T-helper 1 cell treated with Interleukin-12 subunit alpha and Interleukin-12 subunit beta and Interleukin-4 antibody, amounts not matched to agents 30 μg/mL and 1 μg/mL, for 36 hours (primary cell): ENCODE measurements at regions not wholly inside any gene's neighbourhood (a gene's known extent, or its start where the extent isn't known, plus 50 kb on each side); places are given as distances from the start of the nearest gene placed in this dataset.
A peak's percentile ranks its signal among the peaks of the same experiment; 100 is the strongest.

Experiments
- H3K27ac Mint-ChIP-seq: one replicate; pipeline ENCODE4 v1.8.0; 2021; ENCODE audit warnings: mild to moderate bottlenecking, mixed read lengths
- H3K27me3 Mint-ChIP-seq: one replicate; pipeline ENCODE4 v1.8.0; 2021; ENCODE audit warnings: low read depth, mixed read lengths
- H3K36me3 Mint-ChIP-seq: one replicate; pipeline ENCODE4 v1.8.0; 2021; ENCODE audit warnings: low read depth, mixed read lengths
- H3K4me1 Mint-ChIP-seq: one replicate; pipeline ENCODE4 v1.8.0; 2021; ENCODE audit warnings: low read depth, mixed read lengths
- H3K4me3 Mint-ChIP-seq: one replicate; pipeline ENCODE4 v1.8.0; 2021; ENCODE audit warnings: mild to moderate bottlenecking, moderate library complexity, mixed read lengths
- H3K9me3 Mint-ChIP-seq: one replicate; pipeline ENCODE4 v1.8.0; 2021; ENCODE audit warnings: mixed read lengths

DNA sequence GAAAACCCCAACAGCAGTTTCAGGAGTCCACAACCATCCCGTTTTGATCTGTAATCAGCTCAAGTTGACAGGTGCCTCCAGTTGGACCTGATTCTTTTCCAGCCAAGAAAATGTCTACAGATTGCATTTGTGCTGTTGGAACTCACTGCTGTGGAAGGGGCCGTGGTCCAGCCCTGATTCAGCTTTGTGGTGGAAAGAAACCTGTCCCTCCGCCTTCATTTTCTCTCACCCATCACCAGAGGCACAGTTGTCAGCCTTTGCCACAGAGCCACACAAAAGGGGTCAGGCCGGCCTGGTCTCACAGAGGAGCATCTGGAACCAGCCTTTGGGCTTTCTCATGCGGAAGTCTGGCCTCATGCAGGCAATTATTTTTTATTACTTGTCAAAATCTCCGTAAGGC is 483.6 kb downstream of the GADD45G start:
- peaks cover 48% of the 10 kb centered on the region for H3K27me3 Mint-ChIP-seq
- peaks cover 1% of the 10 kb centered on the region for H3K36me3 Mint-ChIP-seq
- H3K27ac Mint-ChIP-seq = no peak overlapping the region
- H3K4me3 Mint-ChIP-seq = no peak overlapping the region
- no peaks in the 10 kb centered on the region for H3K9me3 Mint-ChIP-seq
- H3K4me1 Mint-ChIP-seq = peaks cover 13% of the 10 kb centered on the region

- H3K4me3 Mint-ChIP-seq = no peak overlapping the region
- H3K27me3 Mint-ChIP-seq = peaks cover 47% of the 10 kb centered on the region
- peaks cover 1% of the 10 kb centered on the region for H3K36me3 Mint-ChIP-seq
Observed at GRCh38 chr9:90088856-90089255, 484.0 kb downstream of the GADD45G start.

DNA sequence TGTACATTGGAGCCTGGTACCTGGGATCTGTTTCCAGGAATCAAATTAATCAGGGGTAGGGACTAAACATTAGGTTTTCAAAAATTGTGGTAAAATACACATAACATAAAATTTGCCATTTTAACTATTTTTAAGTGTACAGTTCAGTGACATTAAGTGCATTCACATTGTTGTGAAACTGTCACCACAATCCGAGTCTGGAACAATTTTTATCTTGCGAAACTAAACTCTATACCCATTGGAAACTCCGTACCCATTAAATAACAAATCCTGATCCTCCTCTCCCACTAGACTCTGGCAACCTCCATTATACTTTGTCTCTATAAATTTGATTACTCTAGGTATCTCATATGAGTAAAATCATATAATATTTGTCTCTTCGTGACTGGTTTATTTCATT is 486.2 kb downstream of the GADD45G start:
- Mint-ChIP-seq H3K4me1 (peaks cover 17% of the 10 kb centered on the region), H3K4me3 (no peak overlapping the region), H3K9me3 (no peaks in the 10 kb centered on the region), H3K36me3 (peaks cover 1% of the 10 kb centered on the region), H3K27ac (no peak overlapping the region), H3K27me3 (peaks cover 43% of the 10 kb centered on the region)

More at GRCh38 chr9:90088856-90089255, 484.0 kb downstream of the GADD45G start:
- Mint-ChIP-seq H3K9me3 (no peaks in the 10 kb centered on the region), H3K27ac (no peak overlapping the region), H3K4me1 (peaks cover 15% of the 10 kb centered on the region)

- Mint-ChIP-seq H3K9me3 (no peaks in the 10 kb centered on the region), H3K36me3 (peaks cover 1% of the 10 kb centered on the region), H3K27ac (no peak overlapping the region), H3K4me1 (peaks cover 17% of the 10 kb centered on the region), H3K4me3 (peak overlapping the region; percentile 19), H3K27me3 (peaks cover 32% of the 10 kb centered on the region)
Observed at GRCh38 chr9:90092508-90092907, 487.7 kb downstream of the GADD45G start.

DNA sequence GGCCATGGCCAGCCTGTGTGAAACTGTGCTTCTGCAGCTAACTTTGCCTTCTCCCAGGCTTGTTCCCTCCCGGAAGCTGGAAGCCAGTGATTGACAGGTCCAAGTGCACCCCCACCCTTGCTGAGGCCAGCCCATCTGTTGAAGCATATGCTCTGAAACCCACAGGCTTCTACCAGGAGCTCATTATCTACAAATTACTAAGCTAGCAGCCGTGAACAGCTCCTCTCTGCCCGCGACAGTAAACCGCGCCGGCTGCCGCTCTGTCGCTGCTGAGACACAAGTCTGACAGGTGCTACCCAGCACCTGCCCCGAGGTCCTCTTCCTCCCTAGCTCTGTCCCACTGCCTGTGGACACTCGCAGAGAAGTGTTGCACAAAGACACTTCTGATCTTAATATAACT is 490.9 kb downstream of the GADD45G start:
- H3K27me3 Mint-ChIP-seq = peaks cover 13% of the 10 kb centered on the region
- no peaks in the 10 kb centered on the region for H3K9me3 Mint-ChIP-seq
- H3K27ac Mint-ChIP-seq = no peak overlapping the region
- H3K4me1 Mint-ChIP-seq = peaks cover 17% of the 10 kb centered on the region
- no peaks in the 10 kb centered on the region for H3K36me3 Mint-ChIP-seq
- H3K4me3 Mint-ChIP-seq = no peak overlapping the region

DNA sequence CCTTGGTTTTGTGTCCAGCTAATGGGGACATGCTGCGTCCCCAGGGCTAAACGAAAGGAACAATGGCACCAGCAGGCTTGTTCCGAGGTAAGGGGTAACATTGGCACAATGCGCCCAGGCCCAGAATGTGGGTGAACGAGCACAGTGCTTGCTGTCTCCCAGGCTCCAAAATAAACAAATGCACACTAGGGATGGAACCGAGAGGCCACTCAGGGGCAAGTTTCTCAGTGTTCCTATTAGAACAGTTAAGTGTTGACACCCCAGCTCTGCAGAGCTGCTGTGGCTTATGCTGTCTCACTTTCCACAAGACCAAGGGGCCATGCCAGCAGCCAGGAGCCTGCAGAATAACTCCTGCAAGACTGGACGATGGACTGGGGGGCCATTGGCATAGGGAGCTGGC is 492.4 kb downstream of the GADD45G start:
- H3K36me3 Mint-ChIP-seq = no peaks in the 10 kb centered on the region
- H3K27me3 Mint-ChIP-seq = peaks cover 5% of the 10 kb centered on the region
- H3K9me3 Mint-ChIP-seq = no peaks in the 10 kb centered on the region
- H3K4me1 Mint-ChIP-seq = peaks cover 16% of the 10 kb centered on the region
- no peak overlapping the region for H3K27ac Mint-ChIP-seq
- no peak overlapping the region for H3K4me3 Mint-ChIP-seq

DNA sequence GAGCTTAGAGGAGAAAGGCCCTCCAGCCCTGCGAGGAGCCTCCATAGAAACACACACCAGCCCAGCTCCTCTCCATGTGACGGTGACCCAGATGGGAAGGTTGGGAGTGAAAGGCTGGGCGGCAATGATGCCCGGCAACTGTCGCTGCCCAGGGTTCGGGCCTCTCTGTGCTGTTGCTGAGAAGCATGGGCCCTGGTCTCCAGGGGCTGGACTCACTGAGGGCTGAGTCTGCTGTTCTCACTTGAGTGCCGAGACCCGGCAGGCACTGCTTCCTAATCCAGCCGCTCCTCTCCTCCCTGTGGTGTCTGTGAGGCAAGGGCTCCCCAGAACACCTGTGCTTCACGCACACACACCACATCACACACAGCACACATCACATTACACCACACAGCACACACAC is 493.6 kb downstream of the GADD45G start:
- H3K4me3 Mint-ChIP-seq = no peak overlapping the region
- peaks cover 10% of the 10 kb centered on the region for H3K4me1 Mint-ChIP-seq
- no peaks in the 10 kb centered on the region for H3K36me3 Mint-ChIP-seq
- no peaks in the 10 kb centered on the region for H3K9me3 Mint-ChIP-seq
- no peaks in the 10 kb centered on the region for H3K27me3 Mint-ChIP-seq
- H3K27ac Mint-ChIP-seq = no peak overlapping the region

DNA sequence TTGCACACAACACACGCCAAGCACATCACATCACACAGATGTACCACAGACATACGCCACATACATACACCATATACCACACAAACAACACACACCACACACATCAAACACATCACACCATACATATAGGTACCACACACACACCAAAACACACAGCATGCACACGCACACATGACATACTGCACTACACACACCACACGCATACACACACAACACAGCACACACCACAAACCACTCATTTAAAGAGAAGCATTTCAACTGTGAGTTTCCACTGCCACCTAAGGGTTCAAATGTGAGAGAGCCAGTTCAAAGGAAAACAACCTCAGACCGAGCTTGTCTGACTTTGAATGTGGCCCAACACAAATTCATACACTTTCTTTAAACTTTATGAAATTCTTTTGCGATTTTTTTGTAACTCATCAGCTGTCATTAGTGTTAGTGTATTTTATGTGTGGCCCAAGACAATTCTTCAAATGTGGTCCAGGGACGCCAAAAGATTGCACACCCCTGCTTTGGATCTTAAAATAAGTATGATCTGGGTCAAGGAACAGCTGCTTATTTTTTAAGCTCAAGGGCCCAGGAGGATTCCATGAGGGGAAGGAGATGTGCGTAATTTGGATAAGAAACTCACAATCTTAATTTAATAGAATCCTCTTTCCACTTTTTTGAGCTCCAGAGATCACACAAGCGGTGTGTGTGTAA is 494.6 kb downstream of the GADD45G start:
- Mint-ChIP-seq H3K9me3 (no peaks in the 10 kb centered on the region), H3K27ac (no peak overlapping the region), H3K27me3 (no peaks in the 10 kb centered on the region), H3K36me3 (no peaks in the 10 kb centered on the region), H3K4me1 (peaks cover 12% of the 10 kb centered on the region), H3K4me3 (no peak overlapping the region)

DNA sequence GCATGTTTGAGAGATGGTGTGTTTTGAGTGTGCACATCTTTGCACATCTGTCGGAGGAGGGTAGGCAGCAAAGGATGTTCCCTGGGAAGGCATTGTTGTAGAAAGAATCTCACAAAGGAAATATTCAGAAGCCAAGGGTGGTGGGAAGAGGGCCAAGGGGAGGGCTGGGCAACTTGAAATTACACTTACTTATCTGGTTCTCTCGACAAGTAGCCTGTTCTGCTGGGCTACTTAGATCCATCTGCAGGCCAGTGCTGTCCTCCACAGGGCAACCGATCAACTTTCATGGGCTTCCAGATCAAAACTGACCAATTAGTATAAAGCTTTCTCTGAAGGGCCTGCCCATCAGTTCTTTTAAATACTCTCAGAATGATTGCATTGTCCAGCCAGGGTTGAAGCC is 495.2 kb downstream of the GADD45G start:
- H3K27ac Mint-ChIP-seq = no peak overlapping the region
- H3K27me3 Mint-ChIP-seq = no peaks in the 10 kb centered on the region
- H3K9me3 Mint-ChIP-seq = no peaks in the 10 kb centered on the region
- no peak overlapping the region for H3K4me3 Mint-ChIP-seq
- no peaks in the 10 kb centered on the region for H3K36me3 Mint-ChIP-seq
- H3K4me1 Mint-ChIP-seq = peaks cover 12% of the 10 kb centered on the region

DNA sequence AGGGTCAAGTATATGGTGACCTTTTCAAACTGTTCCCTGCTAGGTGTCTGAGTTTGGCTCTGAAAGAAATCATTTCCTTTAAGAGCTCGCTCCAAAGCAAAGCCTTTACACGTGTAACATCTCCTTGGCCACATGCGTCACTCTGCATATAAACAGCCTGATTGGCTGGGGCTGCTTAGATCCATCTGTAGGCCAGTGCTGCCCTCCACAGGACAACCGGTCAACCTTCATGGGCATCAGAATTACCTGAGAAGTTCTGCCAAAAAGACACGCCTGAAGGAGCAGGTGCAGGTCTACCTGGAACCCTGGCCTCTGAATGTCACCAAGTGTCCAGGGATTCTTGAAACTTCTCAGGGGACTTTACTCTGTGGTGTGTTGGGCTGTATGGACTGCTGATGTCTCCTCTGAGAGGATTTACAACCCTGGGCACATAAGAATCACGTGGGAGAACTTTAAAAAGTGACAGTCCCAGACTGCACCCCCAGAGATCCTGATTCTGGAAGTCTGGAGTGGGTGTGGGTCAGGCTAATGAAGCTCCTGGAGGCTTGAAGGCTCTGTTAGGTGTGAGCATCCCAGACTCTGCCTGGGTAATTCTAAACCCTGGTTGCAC is 497.6 kb downstream of the GADD45G start:
- no peaks in the 10 kb centered on the region for H3K9me3 Mint-ChIP-seq
- H3K4me3 Mint-ChIP-seq = no peak overlapping the region
- peaks cover 10% of the 10 kb centered on the region for H3K4me1 Mint-ChIP-seq
- no peaks in the 10 kb centered on the region for H3K27me3 Mint-ChIP-seq
- no peak overlapping the region for H3K27ac Mint-ChIP-seq
- no peaks in the 10 kb centered on the region for H3K36me3 Mint-ChIP-seq

DNA sequence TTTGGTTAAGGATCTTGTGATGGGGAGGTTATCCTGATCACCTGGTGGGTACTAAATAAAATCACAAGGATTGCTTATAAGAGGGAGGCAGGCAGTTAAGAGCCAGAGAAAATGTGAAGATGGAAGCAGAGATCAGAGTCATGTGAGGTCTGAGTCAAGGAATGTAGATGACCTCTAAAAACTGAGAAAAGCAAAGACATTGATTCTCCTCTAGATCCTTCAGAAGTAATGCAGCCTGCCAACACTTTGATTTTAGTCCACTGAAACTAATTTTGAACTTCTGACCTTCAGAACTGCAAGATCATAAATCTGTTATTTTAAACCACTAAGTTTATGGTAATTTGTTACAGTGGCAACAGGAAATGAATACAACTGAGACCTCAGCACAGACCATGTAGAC is 499.0 kb downstream of the GADD45G start:
- H3K9me3 Mint-ChIP-seq = no peaks in the 10 kb centered on the region
- no peak overlapping the region for H3K27ac Mint-ChIP-seq
- H3K36me3 Mint-ChIP-seq = no peaks in the 10 kb centered on the region
- peaks cover 10% of the 10 kb centered on the region for H3K4me1 Mint-ChIP-seq
- H3K4me3 Mint-ChIP-seq = no peak overlapping the region
- peaks cover 6% of the 10 kb centered on the region for H3K27me3 Mint-ChIP-seq

- Mint-ChIP-seq H3K4me1 (peaks cover 10% of the 10 kb centered on the region), H3K27ac (no peak overlapping the region), H3K36me3 (no peaks in the 10 kb centered on the region), H3K27me3 (peaks cover 13% of the 10 kb centered on the region), H3K4me3 (no peak overlapping the region), H3K9me3 (no peaks in the 10 kb centered on the region)
Observed at GRCh38 chr9:90105773-90106172, 501.0 kb downstream of the GADD45G start.

GRCh38 chr9:90107040-90107725 is 502.4 kb downstream of the GADD45G start:
- no peak overlapping the region for H3K27ac Mint-ChIP-seq
- H3K27me3 Mint-ChIP-seq = peaks cover 17% of the 10 kb centered on the region
- H3K36me3 Mint-ChIP-seq = no peaks in the 10 kb centered on the region
- peaks cover 9% of the 10 kb centered on the region for H3K4me1 Mint-ChIP-seq
- H3K4me3 Mint-ChIP-seq = no peak overlapping the region
- H3K9me3 Mint-ChIP-seq = no peaks in the 10 kb centered on the region

DNA sequence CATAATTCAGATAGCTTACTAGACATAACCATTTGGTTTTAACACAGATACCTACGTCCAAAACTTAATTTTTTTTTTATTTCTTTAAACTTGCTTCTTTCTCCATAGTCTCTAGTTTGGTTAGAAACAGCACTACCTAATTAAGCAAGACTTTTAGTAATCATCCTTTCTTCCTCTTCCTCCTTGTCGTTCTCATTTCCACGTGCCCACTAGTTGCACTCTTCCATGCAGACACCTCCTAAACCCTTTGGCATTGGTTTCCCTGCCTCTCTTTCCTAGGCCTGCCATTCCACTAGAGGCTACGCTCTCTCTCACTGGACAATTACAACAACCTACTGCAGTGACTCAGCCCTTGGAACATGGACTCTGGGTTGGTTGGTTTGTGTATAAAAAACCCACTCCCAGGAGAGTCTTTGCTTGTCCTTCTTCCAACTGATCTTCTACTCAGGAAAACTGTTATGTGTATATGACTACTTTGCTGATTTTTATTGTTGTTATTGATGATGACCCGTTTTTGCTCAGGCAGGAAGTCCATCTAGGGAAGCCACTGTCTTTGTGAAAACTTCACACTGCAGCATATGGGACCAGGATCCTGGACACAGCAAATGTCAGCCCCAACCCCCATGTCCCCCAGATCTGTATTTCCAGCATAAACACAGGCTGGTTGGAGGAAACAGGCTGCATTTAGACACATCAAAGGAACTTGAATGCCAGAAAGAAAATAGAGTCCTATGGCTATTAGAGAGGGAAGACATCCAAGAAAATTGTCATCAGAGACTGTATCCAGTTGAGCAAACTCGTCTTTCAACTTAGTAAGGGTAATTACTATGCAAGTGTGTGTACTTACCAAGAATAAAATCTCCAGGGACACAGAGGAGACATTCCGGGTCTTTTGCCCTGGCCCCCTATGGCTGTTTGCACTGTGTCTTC is 503.2 kb downstream of the GADD45G start:
- Mint-ChIP-seq H3K27ac (no peak overlapping the region), H3K9me3 (no peaks in the 10 kb centered on the region), H3K36me3 (no peaks in the 10 kb centered on the region), H3K4me3 (no peak overlapping the region), H3K27me3 (peaks cover 22% of the 10 kb centered on the region), H3K4me1 (peaks cover 5% of the 10 kb centered on the region)
